ENCODE measurements at regions not wholly inside any gene's neighbourhood (a gene's known extent, or its start where the extent isn't known, plus 50 kb on each side); places are given as distances from the start of the nearest gene placed in this dataset.

- ChIA-PET POLR2A (no interaction called here), CTCF (interaction anchor here (0.6 to 1.4 kb wide), 2 partner anchors 9 to 601 kb away, joined by 3 to 6 read pairs; no protein-coding TSS in a partner anchor)
- dilution Hi-C loops (cut with MboI; ENCODE audit: extremely low pct_ligation_motif_present, low sequenced_read_pairs) (no loop called here), intact Hi-C loops (cut with micrococcal nuclease) (no loop called here)
- Histone ChIP-seq H3K36me3 (ENCODE audit: control insufficient read depth in 2 of 2, extremely low read depth in 1 of 2, insufficient read depth in 2 of 2, low read length in 2 of 2) (no peaks in the 10 kb centered on the region), H3K27me3 (ENCODE audit: control insufficient read depth in 2 of 2, insufficient read depth in 2 of 2, low read length in 2 of 2) (no peaks in the 10 kb centered on the region), H3K79me2 (ENCODE audit: control insufficient read depth, insufficient read depth, low read length) (no peaks in the 10 kb centered on the region), H3K9me3 (replicated peaks; ENCODE audit: control insufficient read depth, insufficient read depth, low read length) (no peaks in the 10 kb centered on the region), H3K9ac (replicated peaks; ENCODE audit: extremely low read depth, insufficient read depth, low read length) (no peak overlapping the region), H3K4me2 (ENCODE audit: insufficient read depth, low read length) (no peak overlapping the region), H4K20me1 (replicated peaks; ENCODE audit: control insufficient read depth, extremely low read depth, insufficient read depth, low read length) (no peaks in the 10 kb centered on the region), H2AFZ (ENCODE audit: low read depth, low read length) (no peak overlapping the region), H3K27ac (ENCODE audit: insufficient read depth, low read depth, low read length) (no peak overlapping the region), H3K9me1 (replicated peaks; ENCODE audit: control insufficient read depth, extremely low read depth, insufficient read depth, low read length) (no peaks in the 10 kb centered on the region), H3K4me3 (replicated peaks in 1 of 3; ENCODE audit: insufficient read depth in 1 of 3, low read depth in 1 of 3, low read length in 3 of 3) (no peak overlapping the region), H3K4me1 (ENCODE audit: control insufficient read depth, extremely low read depth, insufficient read depth, low read length) (no peaks in the 10 kb centered on the region)
- no TSS peak for BruUV-seq (replicated peaks)
- FAIRE-seq (no peak), DNase-seq (ENCODE audit: low read depth, low spot score) (no peak)
- no peak for TF ChIP-seq POLR2A (IDR thresholded peaks at IDR 0.05; ENCODE audit: low read depth, low read length)
- TF ChIP-seq FOS (IDR thresholded peaks at IDR 0.05; ENCODE audit: borderline replicate concordance, insufficient read depth, low read length), result peak; percentile 9
Observed at GRCh38 chr9:108093773-108094675, 604.5 kb upstream of the KLF4 start.

DNA sequence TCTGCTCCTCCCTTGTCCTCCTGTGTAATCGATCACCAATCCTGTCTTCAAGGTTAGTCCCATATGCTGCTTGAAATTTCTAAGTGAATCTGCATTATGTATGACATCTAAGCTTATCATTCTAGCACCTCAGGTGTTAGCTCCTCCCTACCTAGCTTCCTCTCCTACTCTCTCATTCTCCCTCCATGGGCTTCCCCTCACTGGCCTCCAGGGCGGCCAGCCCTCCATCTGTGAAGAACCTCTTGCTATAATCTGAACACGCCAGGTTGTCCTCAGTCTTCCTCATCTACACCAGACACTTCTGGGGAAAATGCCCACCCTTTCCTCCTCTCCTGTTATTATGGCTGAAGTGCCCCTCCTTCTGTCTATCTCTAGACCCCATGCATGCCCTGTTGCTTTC is 599.3 kb upstream of the KLF4 start:
- ChIA-PET CTCF (no interaction called here), POLR2A (no interaction called here)
- Histone ChIP-seq H3K4me2 (ENCODE audit: insufficient read depth, low read length) (no peak overlapping the region), H3K79me2 (ENCODE audit: control insufficient read depth, insufficient read depth, low read length) (no peaks in the 10 kb centered on the region), H3K9me1 (replicated peaks; ENCODE audit: control insufficient read depth, extremely low read depth, insufficient read depth, low read length) (no peaks in the 10 kb centered on the region), H3K27me3 (ENCODE audit: control insufficient read depth in 2 of 2, insufficient read depth in 2 of 2, low read length in 2 of 2) (no peaks in the 10 kb centered on the region), H3K4me1 (ENCODE audit: control insufficient read depth, extremely low read depth, insufficient read depth, low read length) (no peaks in the 10 kb centered on the region), H3K9me3 (replicated peaks; ENCODE audit: control insufficient read depth, insufficient read depth, low read length) (no peaks in the 10 kb centered on the region), H3K27ac (ENCODE audit: insufficient read depth, low read depth, low read length) (no peak overlapping the region), H4K20me1 (replicated peaks; ENCODE audit: control insufficient read depth, extremely low read depth, insufficient read depth, low read length) (no peaks in the 10 kb centered on the region), H3K4me3 (replicated peaks in 1 of 3; ENCODE audit: insufficient read depth in 1 of 3, low read depth in 1 of 3, low read length in 3 of 3) (no peak overlapping the region), H3K9ac (replicated peaks; ENCODE audit: extremely low read depth, insufficient read depth, low read length) (no peak overlapping the region), H3K36me3 (ENCODE audit: control insufficient read depth in 2 of 2, extremely low read depth in 1 of 2, insufficient read depth in 2 of 2, low read length in 2 of 2) (no peaks in the 10 kb centered on the region), H2AFZ (ENCODE audit: low read depth, low read length) (no peak overlapping the region)
- no TSS peak for BruUV-seq (replicated peaks)
- intact Hi-C loops (cut with micrococcal nuclease), result no loop called here
- dilution Hi-C loops (cut with MboI; ENCODE audit: extremely low pct_ligation_motif_present, low sequenced_read_pairs), result loop anchor here (10.0 kb wide), 1 partner anchor 164 kb away; no protein-coding TSS in a partner anchor
- FAIRE-seq (no peak), DNase-seq (ENCODE audit: low read depth, low spot score) (no peak)
- TF ChIP-seq POLR2AphosphoS5 (IDR thresholded peaks at IDR 0.05; ENCODE audit: insufficient read depth, low read depth, low read length), result no peak
- TF ChIP-seq EZH2 (IDR thresholded peaks at IDR 0.05; ENCODE audit: borderline replicate concordance, low read depth, low read length, severe bottlenecking), result no peak
- no peak for TF ChIP-seq POLR2A (IDR thresholded peaks at IDR 0.05; ENCODE audit: low read depth, low read length)
- TF ChIP-seq GATA2 (IDR thresholded peaks at IDR 0.05; ENCODE audit: insufficient read depth, insufficient read length, low read depth, low read length), result no peak
- no peak for TF ChIP-seq CTCF (IDR thresholded peaks at IDR 0.05; ENCODE audit: extremely low read depth in 1 of 2, insufficient read depth in 1 of 2, low read depth in 1 of 2, low read length in 2 of 2)
- TF ChIP-seq, protein P1, sequence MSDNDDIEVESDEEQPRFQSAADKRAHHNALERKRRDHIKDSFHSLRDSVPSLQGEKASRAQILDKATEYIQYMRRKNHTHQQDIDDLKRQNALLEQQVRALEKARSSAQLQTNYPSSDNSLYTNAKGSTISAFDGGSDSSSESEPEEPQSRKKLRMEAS (IDR thresholded peaks at IDR 0.05; ENCODE audit: insufficient read depth, insufficient read length), result no peak
- no peak for TF ChIP-seq FOS (IDR thresholded peaks at IDR 0.05; ENCODE audit: borderline replicate concordance, insufficient read depth, low read length)
- TF ChIP-seq JUN (IDR thresholded peaks at IDR 0.05; ENCODE audit: borderline replicate concordance, insufficient read depth, insufficient read length, low read depth), result no peak
- TF ChIP-seq MYC (IDR thresholded peaks at IDR 0.05; ENCODE audit: low read depth, low read length), result no peak

All from endothelial cell of umbilical vein (primary cell).